Activated B cell treated with CpG ODN at 0.5 μM for 24 hours (primary cell): ENCODE measurements at regions not wholly inside any gene's neighbourhood (a gene's known extent, or its start where the extent isn't known, plus 50 kb on each side); places are given as distances from the start of the nearest gene placed in this dataset.

ENCODE experiments used
- ATAC-seq: fragments of 200-7000 bp; cut with Tn5 transposase; one replicate; pipeline ENCODE4 v1.10.0; 2021; ENCODE audit warnings: low read depth, mild to moderate bottlenecking, moderate library complexity
- CTCF ChIA-PET: fragments of 350-600 bp; sonication (Branson Sonifier 250); formaldehyde crosslinking; loops from one replicate; lab custom pipeline; 2021; ENCODE audit warnings: antibody characterized with exemption; lab: Charles Lee
- POLR2A ChIA-PET: fragments of 350-600 bp; sonication (Branson Sonifier 250); formaldehyde crosslinking; loops from one replicate; lab custom pipeline; 2021; ENCODE audit warnings: antibody characterized with exemption; lab: Charles Lee
- DNase-seq: peaks from one replicate; pipeline ENCODE4 v3.0.0; 2022
- H3K27ac Mint-ChIP-seq: one replicate; pipeline ENCODE4 v1.8.0; 2020; ENCODE audit warnings: mixed read lengths
- H3K27me3 Mint-ChIP-seq: one replicate; pipeline ENCODE4 v1.8.0; 2021; ENCODE audit warnings: mixed read lengths
- H3K36me3 Mint-ChIP-seq: one replicate; pipeline ENCODE4 v1.8.0; 2021; ENCODE audit warnings: low read depth, mixed read lengths
- H3K4me1 Mint-ChIP-seq: one replicate; pipeline ENCODE4 v1.8.0; 2021; ENCODE audit warnings: mixed read lengths
- H3K4me3 Mint-ChIP-seq: one replicate; pipeline ENCODE4 v1.8.0; 2020; ENCODE audit warnings: mild to moderate bottlenecking, mixed read lengths
- H3K9me3 Mint-ChIP-seq: one replicate; pipeline ENCODE4 v1.8.0; 2020; ENCODE audit warnings: mixed read lengths
- intact Hi-C: fragments of 100-400 bp; cut with micrococcal nuclease; formaldehyde crosslinking; loops from one replicate; pipeline ENCODE4 v1.15.1; 2024
- TF ChIP-seq, protein P1 (sequence below): fragments of 200-600 bp; IDR thresholded peaks from one replicate; pipeline ENCODE4 v1.8.0; 2022; ENCODE audit warnings: antibody characterized with exemption, mild to moderate bottlenecking

DNA sequence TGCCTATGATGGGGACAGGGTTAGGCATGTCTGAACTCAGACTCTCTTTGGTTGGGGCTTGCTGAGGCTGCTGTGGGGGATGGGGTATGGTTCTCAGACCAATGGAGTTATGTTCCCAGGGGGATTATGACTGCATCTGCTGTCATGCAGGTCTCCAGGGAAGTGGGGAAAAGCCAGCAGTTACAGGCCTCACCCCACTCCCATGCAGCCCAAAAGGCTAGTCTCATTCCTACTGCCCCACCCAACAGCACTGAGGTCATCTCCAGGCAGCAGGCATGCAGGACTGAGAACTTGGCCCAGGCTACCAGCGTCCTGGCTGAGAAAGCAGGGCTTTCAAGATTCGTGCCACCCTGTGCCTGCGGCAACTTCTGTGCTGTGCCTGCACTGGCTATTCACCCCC lies 373.3 kb downstream of the HTR7 start:
- ATAC-seq (no peak), DNase-seq (no peak)
- POLR2A ChIA-PET, result no interaction called here
- H3K27ac Mint-ChIP-seq, result no peak overlapping the region
- H3K36me3 Mint-ChIP-seq, result no peaks in the 10 kb centered on the region
- H3K4me3 Mint-ChIP-seq, result no peak overlapping the region
- CTCF ChIA-PET, result no interaction called here
- peaks cover 5% of the 10 kb centered on the region for H3K27me3 Mint-ChIP-seq
- no peaks in the 10 kb centered on the region for H3K4me1 Mint-ChIP-seq
- TF ChIP-seq, protein P1, sequence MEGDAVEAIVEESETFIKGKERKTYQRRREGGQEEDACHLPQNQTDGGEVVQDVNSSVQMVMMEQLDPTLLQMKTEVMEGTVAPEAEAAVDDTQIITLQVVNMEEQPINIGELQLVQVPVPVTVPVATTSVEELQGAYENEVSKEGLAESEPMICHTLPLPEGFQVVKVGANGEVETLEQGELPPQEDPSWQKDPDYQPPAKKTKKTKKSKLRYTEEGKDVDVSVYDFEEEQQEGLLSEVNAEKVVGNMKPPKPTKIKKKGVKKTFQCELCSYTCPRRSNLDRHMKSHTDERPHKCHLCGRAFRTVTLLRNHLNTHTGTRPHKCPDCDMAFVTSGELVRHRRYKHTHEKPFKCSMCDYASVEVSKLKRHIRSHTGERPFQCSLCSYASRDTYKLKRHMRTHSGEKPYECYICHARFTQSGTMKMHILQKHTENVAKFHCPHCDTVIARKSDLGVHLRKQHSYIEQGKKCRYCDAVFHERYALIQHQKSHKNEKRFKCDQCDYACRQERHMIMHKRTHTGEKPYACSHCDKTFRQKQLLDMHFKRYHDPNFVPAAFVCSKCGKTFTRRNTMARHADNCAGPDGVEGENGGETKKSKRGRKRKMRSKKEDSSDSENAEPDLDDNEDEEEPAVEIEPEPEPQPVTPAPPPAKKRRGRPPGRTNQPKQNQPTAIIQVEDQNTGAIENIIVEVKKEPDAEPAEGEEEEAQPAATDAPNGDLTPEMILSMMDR, result no peak
- intact Hi-C loops, result no loop called here
- no peaks in the 10 kb centered on the region for H3K9me3 Mint-ChIP-seq

DNA sequence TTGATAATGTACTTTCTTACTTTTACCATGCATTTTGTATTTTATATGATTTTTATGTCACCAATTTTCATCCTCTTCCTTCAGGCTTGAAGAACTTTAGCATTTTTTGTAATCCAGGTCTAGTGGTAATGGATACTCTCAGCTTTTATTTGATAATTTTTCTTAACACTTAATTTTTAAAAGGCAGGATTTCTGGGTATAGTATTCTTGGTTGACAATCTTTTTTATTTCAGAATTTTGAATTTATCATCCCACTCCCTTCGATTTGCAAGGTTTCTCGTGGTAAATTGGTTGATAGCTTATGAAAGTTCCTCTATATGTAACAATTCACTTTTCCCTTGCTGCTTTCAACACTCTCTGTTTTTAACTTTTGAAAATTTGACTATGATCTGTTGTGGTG lies 363.7 kb downstream of the HTR7 start:
- TF ChIP-seq, protein P1, result no peak
- POLR2A ChIA-PET, result no interaction called here
- CTCF ChIA-PET, result no interaction called here
- Mint-ChIP-seq H3K27me3 (peaks cover under 1% of the 10 kb centered on the region), H3K36me3 (no peaks in the 10 kb centered on the region), H3K9me3 (peaks cover 33% of the 10 kb centered on the region), H3K27ac (no peak overlapping the region), H3K4me3 (no peak overlapping the region), H3K4me1 (no peaks in the 10 kb centered on the region)
- DNase-seq, result no peak
- ATAC-seq, result no peak
- intact Hi-C loops, result no loop called here

DNA sequence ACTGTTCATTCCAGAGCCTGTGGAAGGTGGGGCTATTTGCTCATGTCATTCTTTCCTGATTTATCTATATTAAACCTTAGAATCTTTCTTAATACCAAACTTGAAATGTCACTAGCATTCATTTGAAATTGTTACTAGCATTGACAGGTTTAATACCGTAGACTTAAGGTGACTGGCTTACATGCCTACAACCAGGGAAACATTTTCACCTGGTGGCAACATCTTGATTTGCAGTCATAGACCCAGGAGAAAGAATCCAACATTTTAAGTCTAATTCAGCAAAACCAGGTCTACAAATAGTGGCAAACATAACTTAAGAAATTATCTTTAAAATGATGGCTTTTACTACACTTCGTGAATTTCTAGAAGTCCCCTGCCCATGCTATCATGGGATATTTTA lies 353.7 kb downstream of the HTR7 start:
- TF ChIP-seq, protein P1, result no peak
- ATAC-seq (no peak), DNase-seq (no peak)
- Mint-ChIP-seq H3K9me3 (no peaks in the 10 kb centered on the region), H3K36me3 (no peaks in the 10 kb centered on the region), H3K4me3 (no peak overlapping the region), H3K4me1 (peaks cover 8% of the 10 kb centered on the region), H3K27me3 (peaks cover 8% of the 10 kb centered on the region), H3K27ac (no peak overlapping the region)
- POLR2A ChIA-PET, result no interaction called here
- CTCF ChIA-PET, result no interaction called here
- intact Hi-C loops, result no loop called here

DNA sequence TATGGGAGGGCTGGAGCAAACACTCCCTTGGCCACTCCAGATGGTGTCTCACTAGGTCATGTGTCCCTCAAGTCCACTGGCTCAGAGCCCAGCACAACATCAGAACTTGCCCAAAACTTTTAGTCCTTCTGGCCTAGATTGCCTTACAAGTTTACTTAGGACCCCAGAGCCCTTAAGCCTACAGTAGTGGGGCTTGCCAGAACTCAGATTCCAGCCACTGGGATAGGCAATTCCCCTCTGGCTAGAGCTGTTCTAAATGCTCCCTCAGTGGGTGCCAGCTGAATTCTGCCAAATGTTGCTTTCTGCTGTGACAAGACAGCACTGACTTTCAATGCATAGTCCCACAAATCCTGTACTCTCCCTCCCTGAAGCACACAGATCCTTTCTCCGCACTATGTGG lies 331.1 kb downstream of the HTR7 start:
- Mint-ChIP-seq H3K36me3 (no peaks in the 10 kb centered on the region), H3K4me1 (no peaks in the 10 kb centered on the region), H3K27me3 (peaks cover 6% of the 10 kb centered on the region), H3K27ac (no peak overlapping the region), H3K9me3 (no peaks in the 10 kb centered on the region), H3K4me3 (no peak overlapping the region)
- ChIA-PET CTCF (no interaction called here), POLR2A (no interaction called here)
- TF ChIP-seq, protein P1, result no peak
- DNase-seq, result no peak
- intact Hi-C loops, result no loop called here
- no peak for ATAC-seq

DNA sequence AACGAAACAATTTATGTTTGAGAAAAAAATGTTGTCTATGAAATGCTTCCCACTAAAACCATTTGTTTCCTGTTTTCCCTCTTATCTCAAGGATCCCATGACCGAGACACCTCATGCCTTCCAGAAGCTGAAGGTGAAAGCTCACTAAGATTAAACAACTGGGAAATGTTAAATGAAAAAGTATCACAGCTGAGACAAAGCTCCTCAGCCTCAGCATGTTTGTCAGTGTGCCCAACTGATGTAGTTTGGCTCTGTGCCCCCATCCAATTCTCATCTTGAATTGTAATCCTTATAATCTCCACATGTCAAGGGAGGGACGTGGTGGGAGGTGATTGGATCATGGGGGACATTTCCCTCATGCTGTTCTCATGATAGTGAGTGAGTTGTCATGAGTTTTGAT lies 327.3 kb downstream of the HTR7 start:
- no peaks in the 10 kb centered on the region for H3K4me1 Mint-ChIP-seq
- TF ChIP-seq, protein P1, result no peak
- ChIA-PET CTCF (no interaction called here), POLR2A (no interaction called here)
- peaks cover 10% of the 10 kb centered on the region for H3K27me3 Mint-ChIP-seq
- H3K9me3 Mint-ChIP-seq, result no peaks in the 10 kb centered on the region
- no peak for ATAC-seq
- H3K36me3 Mint-ChIP-seq, result no peaks in the 10 kb centered on the region
- intact Hi-C loops, result no loop called here
- no peak overlapping the region for H3K27ac Mint-ChIP-seq
- H3K4me3 Mint-ChIP-seq, result no peak overlapping the region
- DNase-seq, result no peak
